ENCODE measurements at regions not wholly inside any gene's neighbourhood (a gene's known extent, or its start where the extent isn't known, plus 50 kb on each side); places are given as distances from the start of the nearest gene placed in this dataset.
"Not testable (repeated sequence)": the region's sequence is repeated elsewhere in the genome, so short reads cannot be mapped to it uniquely, and the experiment has no call there.

DNA sequence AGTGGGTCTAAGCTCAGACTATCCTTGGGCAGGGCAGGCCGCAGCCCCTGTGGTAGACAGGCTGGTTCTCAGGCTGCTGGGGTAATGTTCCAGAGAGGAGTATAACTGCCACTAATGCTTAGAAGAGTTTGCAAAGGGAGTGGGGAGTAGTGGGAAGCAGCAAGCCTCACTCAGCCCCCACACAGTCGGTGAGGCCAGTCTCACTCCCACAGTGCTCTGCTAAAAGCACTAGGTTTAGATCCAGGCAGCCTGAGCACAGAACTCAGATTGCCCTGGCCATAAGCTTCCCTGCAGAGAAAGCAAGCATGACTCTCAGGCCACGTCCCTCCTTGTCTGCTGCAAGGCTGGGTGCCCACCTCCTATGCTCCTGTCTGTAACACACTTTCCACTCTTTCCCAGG, 69.4 kb upstream of the HCN1 start:
- peaks cover 0 to 6% (median 0%) of the 10 kb centered on the region in 3 donors for H3K27me3 Mint-ChIP-seq (ENCODE audit: low read depth in 3 of 3)
- H3K9me3 Mint-ChIP-seq: peaks cover 34 to 74% (median 41%) of the 10 kb centered on the region in 6 donors
- no peak overlapping the region for H3K4me3 Mint-ChIP-seq
- DNase-seq: no peak
- no peaks in the 10 kb centered on the region for H3K36me3 Mint-ChIP-seq
- no peaks in the 10 kb centered on the region for H3K4me1 Mint-ChIP-seq
- no peak overlapping the region for H3K27ac Mint-ChIP-seq

DNA sequence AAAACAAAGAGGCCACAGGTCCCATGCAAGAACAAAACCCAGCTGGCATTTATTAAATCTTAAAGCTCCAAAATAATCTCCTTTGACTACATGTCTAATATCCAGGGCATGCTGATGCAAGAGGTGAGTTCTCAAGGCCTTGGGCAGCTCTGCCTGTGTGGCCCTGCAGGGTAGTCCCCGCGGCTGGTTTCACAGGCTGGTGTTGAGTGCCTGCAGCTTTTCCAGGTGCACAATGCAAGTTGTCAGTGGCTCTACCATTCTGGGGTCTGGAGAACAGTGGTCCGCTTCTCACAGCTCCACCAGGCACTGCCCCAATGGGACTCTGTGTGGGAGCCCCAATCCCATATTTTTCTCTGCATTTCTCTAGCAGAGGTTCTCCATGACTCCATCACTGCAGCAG, 54.4 kb upstream of the HCN1 start:
- no peaks in the 10 kb centered on the region for H3K4me1 Mint-ChIP-seq
- no peak overlapping the region for H3K4me3 Mint-ChIP-seq
- H3K27ac Mint-ChIP-seq: no peak overlapping the region
- H3K9me3 Mint-ChIP-seq: peaks cover 24 to 69% (median 51%) of the 10 kb centered on the region in 6 donors
- H3K36me3 Mint-ChIP-seq: peaks cover 0 to 3% (median 0%) of the 10 kb centered on the region in 3 donors
- DNase-seq: no peak
- H3K27me3 Mint-ChIP-seq (ENCODE audit: low read depth in 3 of 3): peaks cover 1 to 4% (median 2%) of the 10 kb centered on the region in 3 donors

DNA sequence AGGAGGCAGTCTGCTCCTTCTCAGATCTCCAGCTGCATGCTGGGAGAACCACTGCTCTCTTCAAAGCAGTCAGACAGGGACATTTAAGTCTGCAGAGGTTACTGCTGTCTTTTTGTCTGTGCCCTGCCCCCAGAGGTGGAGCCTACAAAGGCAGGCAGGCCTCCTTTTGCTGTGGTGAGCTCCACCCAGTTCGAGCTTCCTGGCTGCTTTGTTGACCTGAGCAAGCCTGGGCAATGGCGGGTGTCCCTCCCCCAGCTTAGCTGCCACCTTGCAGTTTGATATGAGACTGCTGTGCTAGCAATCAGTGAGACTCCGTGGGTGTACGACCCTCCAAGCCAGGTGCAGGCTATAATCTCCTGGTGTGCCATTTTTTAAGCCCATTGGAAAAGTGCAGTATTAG, 52.3 kb upstream of the HCN1 start:
- H3K4me3 Mint-ChIP-seq; H3K4me1 Mint-ChIP-seq; H3K36me3 Mint-ChIP-seq; H3K27ac Mint-ChIP-seq; DNase-seq; H3K27me3 Mint-ChIP-seq (ENCODE audit: low read depth in 3 of 3): not testable (repeated sequence)
- peaks cover 24 to 62% (median 38%) of the 10 kb centered on the region in 6 donors for H3K9me3 Mint-ChIP-seq

All from immature natural killer cell (primary cell).